ENCODE measurements at regions not wholly inside any gene's neighbourhood (a gene's known extent, or its start where the extent isn't known, plus 50 kb on each side); places are given as distances from the start of the nearest gene placed in this dataset.
"Not testable (repeated sequence)": the region's sequence is repeated elsewhere in the genome, so short reads cannot be mapped to it uniquely, and the experiment has no call there.

GRCh38 chr5:135743705-135744411 is 90.6 kb upstream of the SLC25A48 start (continued):
- TF ChIP-seq ARNTL (CRISPR knock-in tag; IDR thresholded peaks at IDR 0.05; ENCODE audit: borderline replicate concordance, low read depth): no peak
- TF ChIP-seq GLIS3 (CRISPR knock-in tag; IDR thresholded peaks at IDR 0.05): no peak

- ATAC-seq: no peak
- TF ChIP-seq OSR1 (CRISPR knock-in tag; IDR thresholded peaks at IDR 0.05) (no peak), ZC3H10 (CRISPR knock-in tag; IDR thresholded peaks at IDR 0.05) (no peak), TCF4 (CRISPR knock-in tag; IDR thresholded peaks at IDR 0.05; ENCODE audit: borderline replicate concordance) (no peak)
These were observed 91.3 kb upstream of the SLC25A48 start for GRCh38 chr5:135743181-135743580.

- ATAC-seq: not testable (repeated sequence)
These were observed 92.2 kb upstream of the SLC25A48 start for GRCh38 chr5:135742240-135742639.

- no peak for TF ChIP-seq ARNTL (CRISPR knock-in tag; IDR thresholded peaks at IDR 0.05; ENCODE audit: borderline replicate concordance, low read depth)
- no peak for TF ChIP-seq TSHZ2 (CRISPR knock-in tag; IDR thresholded peaks at IDR 0.05)
- no peak for TF ChIP-seq ZFP3 (CRISPR knock-in tag; IDR thresholded peaks at IDR 0.05)
- TF ChIP-seq PATZ1 (CRISPR knock-in tag; IDR thresholded peaks at IDR 0.05; ENCODE audit: borderline replicate concordance): no peak
- TF ChIP-seq PPARA (CRISPR knock-in tag; IDR thresholded peaks at IDR 0.05; ENCODE audit: borderline replicate concordance): no peak
- no peak for TF ChIP-seq BACH2 (CRISPR knock-in tag; IDR thresholded peaks at IDR 0.05; ENCODE audit: borderline replicate concordance)
- no peak for TF ChIP-seq TOX (CRISPR knock-in tag; IDR thresholded peaks at IDR 0.05; ENCODE audit: borderline replicate concordance)
- TF ChIP-seq RARB (CRISPR knock-in tag; IDR thresholded peaks at IDR 0.05): no peak
- no peak for TF ChIP-seq ESRRG (CRISPR knock-in tag; IDR thresholded peaks at IDR 0.05)
- TF ChIP-seq ZC3H10 (CRISPR knock-in tag; IDR thresholded peaks at IDR 0.05): no peak
- TF ChIP-seq CSRNP3 (CRISPR knock-in tag; IDR thresholded peaks at IDR 0.05): no peak
- no peak for TF ChIP-seq ISL1 (CRISPR knock-in tag; IDR thresholded peaks at IDR 0.05)
- TF ChIP-seq ZFP30 (CRISPR knock-in tag; IDR thresholded peaks at IDR 0.05): no peak
- no peak for TF ChIP-seq OSR1 (CRISPR knock-in tag; IDR thresholded peaks at IDR 0.05)
- ATAC-seq: 0 out of 3 replicates have a peak, but pooled peaks have one; percentile 25
These were observed 93.4 kb upstream of the SLC25A48 start for GRCh38 chr5:135741040-135741439.

GRCh38 chr5:135740475-135740874 is 94.0 kb upstream of the SLC25A48 start:
- TF ChIP-seq ZFP30 (CRISPR knock-in tag; IDR thresholded peaks at IDR 0.05) (no peak), ISL1 (CRISPR knock-in tag; IDR thresholded peaks at IDR 0.05) (no peak), SNAI2 (CRISPR knock-in tag; IDR thresholded peaks at IDR 0.05) (no peak), ZNF8 (CRISPR knock-in tag; IDR thresholded peaks at IDR 0.05) (no peak), GLIS3 (CRISPR knock-in tag; IDR thresholded peaks at IDR 0.05) (no peak), ZFP3 (CRISPR knock-in tag; IDR thresholded peaks at IDR 0.05) (no peak), RARB (CRISPR knock-in tag; IDR thresholded peaks at IDR 0.05) (no peak), TCF4 (CRISPR knock-in tag; IDR thresholded peaks at IDR 0.05; ENCODE audit: borderline replicate concordance) (no peak), CSRNP3 (CRISPR knock-in tag; IDR thresholded peaks at IDR 0.05) (no peak), CSDC2 (CRISPR knock-in tag; IDR thresholded peaks at IDR 0.05) (no peak), ZNF565 (CRISPR knock-in tag; conservative IDR thresholded peaks at IDR 0.05; ENCODE audit: low read depth) (no peak), OSR1 (CRISPR knock-in tag; IDR thresholded peaks at IDR 0.05) (no peak), POU6F1 (CRISPR knock-in tag; IDR thresholded peaks at IDR 0.05; ENCODE audit: borderline replicate concordance, low read depth) (no peak), BACH2 (CRISPR knock-in tag; IDR thresholded peaks at IDR 0.05; ENCODE audit: borderline replicate concordance) (no peak), TOX (CRISPR knock-in tag; IDR thresholded peaks at IDR 0.05; ENCODE audit: borderline replicate concordance) (no peak)
- no peak for ATAC-seq

All from SK-N-SH treated with all-trans-retinoic acid at 6 μM for 48 hours (cell line).